Lower leg skin (tissue), 3 donors: ENCODE measurements at regions not wholly inside any gene's neighbourhood (a gene's known extent, or its start where the extent isn't known, plus 50 kb on each side); places are given as distances from the start of the nearest gene placed in this dataset.

Source experiments
- POLR2A ChIP-seq, 2 donors: fragments of 450-650 bp; IDR thresholded peaks; one replicate each; pipeline ENCODE4 v1.6.1; 2016 to 2017; ENCODE audit warnings: antibody characterized with exemption in 2 of 2, mild to moderate bottlenecking in 1 of 2, moderate library complexity in 1 of 2
- TF ChIP-seq, protein P1 (sequence below), 3 donors: fragments of 450-650 bp; IDR thresholded peaks; one replicate each; pipeline ENCODE4 v1.5.1; 2016; ENCODE audit warnings: antibody characterized with exemption in 3 of 3, mild to moderate bottlenecking in 3 of 3, moderate library complexity in 2 of 3

- TF ChIP-seq, protein P1, sequence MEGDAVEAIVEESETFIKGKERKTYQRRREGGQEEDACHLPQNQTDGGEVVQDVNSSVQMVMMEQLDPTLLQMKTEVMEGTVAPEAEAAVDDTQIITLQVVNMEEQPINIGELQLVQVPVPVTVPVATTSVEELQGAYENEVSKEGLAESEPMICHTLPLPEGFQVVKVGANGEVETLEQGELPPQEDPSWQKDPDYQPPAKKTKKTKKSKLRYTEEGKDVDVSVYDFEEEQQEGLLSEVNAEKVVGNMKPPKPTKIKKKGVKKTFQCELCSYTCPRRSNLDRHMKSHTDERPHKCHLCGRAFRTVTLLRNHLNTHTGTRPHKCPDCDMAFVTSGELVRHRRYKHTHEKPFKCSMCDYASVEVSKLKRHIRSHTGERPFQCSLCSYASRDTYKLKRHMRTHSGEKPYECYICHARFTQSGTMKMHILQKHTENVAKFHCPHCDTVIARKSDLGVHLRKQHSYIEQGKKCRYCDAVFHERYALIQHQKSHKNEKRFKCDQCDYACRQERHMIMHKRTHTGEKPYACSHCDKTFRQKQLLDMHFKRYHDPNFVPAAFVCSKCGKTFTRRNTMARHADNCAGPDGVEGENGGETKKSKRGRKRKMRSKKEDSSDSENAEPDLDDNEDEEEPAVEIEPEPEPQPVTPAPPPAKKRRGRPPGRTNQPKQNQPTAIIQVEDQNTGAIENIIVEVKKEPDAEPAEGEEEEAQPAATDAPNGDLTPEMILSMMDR (IDR thresholded peaks at IDR 0.05), result no peak
- no peak for TF ChIP-seq POLR2A (IDR thresholded peaks at IDR 0.05)
Observed at GRCh38 chr2:145029081-145029480, 509.2 kb upstream of the ZEB2 start.
